Muscle layer of duodenum (tissue), 2 donors: ENCODE measurements at regions not wholly inside any gene's neighbourhood (a gene's known extent, or its start where the extent isn't known, plus 50 kb on each side); places are given as distances from the start of the nearest gene placed in this dataset.

ENCODE experiments used
- H3K27ac ChIP-seq: one replicate; pipeline ENCODE4 v1.7.0; 2013; ENCODE audit warnings: mild to moderate bottlenecking, low read length
- H3K27me3 ChIP-seq: one replicate; pipeline ENCODE4 v1.7.0; 2013; ENCODE audit warnings: low read depth, mild to moderate bottlenecking, control low read depth, low read length
- H3K36me3 ChIP-seq, 2 donors: one replicate each; pipeline ENCODE4 v1.7.0; 2013; ENCODE audit warnings: low read length in 2 of 2, control low read depth in 1 of 2, mild to moderate bottlenecking in 1 of 2; ENCODE audit not compliant: insufficient read depth in 2 of 2, control insufficient read depth in 1 of 2
- H3K4me1 ChIP-seq, 2 donors: one replicate each; pipeline ENCODE4 v1.7.0; 2013; ENCODE audit warnings: low read length in 2 of 2, mild to moderate bottlenecking in 2 of 2, control low read depth in 1 of 2, moderate library complexity in 1 of 2; ENCODE audit not compliant: insufficient read depth in 2 of 2, control insufficient read depth in 1 of 2
- H3K4me3 ChIP-seq, 2 donors: one replicate each; pipeline ENCODE4 v1.7.0; 2013; ENCODE audit warnings: low read length in 2 of 2, low read depth in 1 of 2, mild to moderate bottlenecking in 1 of 2
- H3K9me3 ChIP-seq, 2 donors: one replicate each; pipeline ENCODE4 v1.7.0; 2013; ENCODE audit warnings: low read length in 2 of 2, control low read depth in 1 of 2, mild to moderate bottlenecking in 1 of 2; ENCODE audit not compliant: control insufficient read depth in 1 of 2
- donor health status: healthy.

- H3K9me3 ChIP-seq: no peaks in the 10 kb centered on the region
- no peaks in the 10 kb centered on the region for H3K36me3 ChIP-seq
- H3K27me3 ChIP-seq: no peaks in the 10 kb centered on the region
- H3K27ac ChIP-seq: no peak overlapping the region
- H3K4me1 ChIP-seq: no peaks in the 10 kb centered on the region
- H3K4me3 ChIP-seq: no peak overlapping the region
These were observed 379.1 kb upstream of the CDH11 start for GRCh38 chr16:65500919-65501318.

DNA sequence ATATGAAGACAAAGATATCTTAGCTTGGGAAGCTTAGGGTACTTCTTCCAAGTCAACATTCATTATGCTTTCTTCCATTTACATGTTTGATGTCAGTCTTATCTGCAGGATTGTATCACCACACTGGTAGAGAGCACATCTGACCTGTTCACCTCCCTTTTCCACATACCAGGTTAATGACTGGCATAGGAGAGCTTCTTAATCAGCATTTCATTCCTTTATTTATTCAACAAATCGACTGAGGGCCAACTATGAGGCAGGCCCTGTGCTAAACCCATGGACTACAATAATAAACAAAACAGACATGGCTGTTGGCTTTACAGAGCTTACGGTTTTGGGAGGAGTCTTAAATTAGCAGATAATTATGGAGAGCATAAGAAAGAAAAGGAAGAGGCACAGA is 378.1 kb upstream of the CDH11 start:
- H3K27me3 ChIP-seq: no peaks in the 10 kb centered on the region
- H3K36me3 ChIP-seq: no peaks in the 10 kb centered on the region
- H3K4me1 ChIP-seq: no peaks in the 10 kb centered on the region
- no peaks in the 10 kb centered on the region for H3K9me3 ChIP-seq
- H3K27ac ChIP-seq: no peak overlapping the region
- no peak overlapping the region for H3K4me3 ChIP-seq

DNA sequence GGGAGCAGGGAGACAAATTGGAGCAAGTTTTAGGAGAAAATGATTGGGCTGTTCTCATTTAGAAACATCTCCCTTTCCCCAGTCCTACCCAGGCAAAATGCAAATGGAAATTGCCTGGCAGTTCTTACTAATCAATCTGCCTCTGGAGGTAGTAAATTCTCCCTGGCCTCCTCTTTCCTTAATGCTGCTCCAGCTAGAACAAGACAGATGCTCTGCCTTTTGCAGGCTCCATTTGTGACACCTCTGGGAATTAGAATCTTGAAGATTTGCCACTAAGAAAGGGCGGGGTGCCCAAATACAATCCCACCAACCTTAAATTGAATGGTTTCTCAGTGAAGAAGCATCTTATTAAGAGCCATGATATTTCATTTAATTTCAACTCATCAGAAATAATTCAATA is 377.7 kb upstream of the CDH11 start:
- H3K9me3 ChIP-seq: no peaks in the 10 kb centered on the region
- no peaks in the 10 kb centered on the region for H3K27me3 ChIP-seq
- no peaks in the 10 kb centered on the region for H3K36me3 ChIP-seq
- H3K4me1 ChIP-seq: no peaks in the 10 kb centered on the region
- no peak overlapping the region for H3K4me3 ChIP-seq
- no peak overlapping the region for H3K27ac ChIP-seq

DNA sequence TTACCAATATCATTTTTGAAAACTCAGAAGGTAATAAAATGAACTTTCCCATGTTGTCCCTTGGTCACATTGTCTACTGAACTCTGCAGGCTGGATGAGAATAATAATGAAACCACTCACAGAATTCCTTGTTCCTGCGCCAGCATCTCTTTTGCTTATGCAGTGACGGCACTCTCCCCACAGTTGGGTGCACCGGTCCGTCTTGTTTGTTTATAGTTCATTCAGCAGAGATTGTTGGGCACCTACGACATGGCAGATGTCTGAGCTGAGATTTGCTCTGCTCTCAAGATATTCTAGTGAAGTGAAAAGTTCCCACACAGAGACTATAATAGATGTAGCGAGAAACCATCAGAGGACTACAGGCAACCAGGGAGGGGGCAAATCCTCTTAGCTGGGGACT is 375.7 kb upstream of the CDH11 start:
- no peaks in the 10 kb centered on the region for H3K9me3 ChIP-seq
- H3K27ac ChIP-seq: no peak overlapping the region
- no peaks in the 10 kb centered on the region for H3K4me1 ChIP-seq
- H3K27me3 ChIP-seq: no peaks in the 10 kb centered on the region
- H3K36me3 ChIP-seq: no peaks in the 10 kb centered on the region
- H3K4me3 ChIP-seq: no peak overlapping the region

DNA sequence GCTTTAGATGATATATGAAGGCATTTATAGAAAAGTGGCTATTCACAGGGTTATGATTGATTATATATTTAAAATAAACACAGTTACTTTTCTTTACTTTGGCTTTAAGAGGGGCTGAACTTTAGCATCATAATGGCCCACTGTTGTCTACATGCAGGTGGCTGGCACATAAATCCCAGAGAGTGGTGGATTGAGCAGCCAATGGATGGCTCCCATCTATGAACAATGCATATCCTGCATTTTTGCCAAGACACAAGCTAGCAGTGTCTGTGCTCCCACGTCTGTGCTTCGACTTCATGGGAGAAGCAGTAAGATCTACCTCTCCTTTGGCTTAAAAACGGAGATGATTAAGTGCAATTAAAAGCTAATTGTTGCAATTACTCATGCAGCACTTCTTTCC is 373.2 kb upstream of the CDH11 start:
- Histone ChIP-seq H3K9me3 (no peaks in the 10 kb centered on the region), H3K4me1 (no peaks in the 10 kb centered on the region), H3K27ac (no peak overlapping the region), H3K4me3 (no peak overlapping the region), H3K36me3 (no peaks in the 10 kb centered on the region), H3K27me3 (no peaks in the 10 kb centered on the region)

GRCh38 chr16:65494609-65495008 is 372.7 kb upstream of the CDH11 start:
- H3K4me1 ChIP-seq: no peaks in the 10 kb centered on the region
- no peak overlapping the region for H3K4me3 ChIP-seq
- no peak overlapping the region for H3K27ac ChIP-seq
- H3K27me3 ChIP-seq: no peaks in the 10 kb centered on the region
- H3K9me3 ChIP-seq: no peaks in the 10 kb centered on the region
- no peaks in the 10 kb centered on the region for H3K36me3 ChIP-seq

DNA sequence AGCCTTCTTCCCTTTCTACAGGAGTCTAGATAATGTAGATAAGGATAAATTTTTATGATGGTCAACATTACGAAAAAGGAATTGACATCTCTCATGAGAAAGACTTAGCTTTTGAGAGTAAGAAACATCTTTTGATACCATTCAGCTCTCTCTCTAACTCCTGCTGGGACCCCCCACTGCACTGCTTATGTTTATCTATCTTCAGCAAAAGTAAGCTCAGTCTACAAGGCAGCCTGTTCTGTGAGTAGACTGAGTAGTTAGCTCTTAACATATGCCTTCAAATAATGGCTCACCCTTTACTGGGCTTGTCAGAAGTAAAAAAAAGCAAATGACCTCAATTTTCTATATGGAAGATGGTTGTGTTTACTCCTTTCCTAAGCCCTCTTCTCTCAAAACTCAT is 372.2 kb upstream of the CDH11 start:
- Histone ChIP-seq H3K4me3 (no peak overlapping the region), H3K9me3 (no peaks in the 10 kb centered on the region), H3K27me3 (no peaks in the 10 kb centered on the region), H3K27ac (no peak overlapping the region), H3K36me3 (no peaks in the 10 kb centered on the region), H3K4me1 (no peaks in the 10 kb centered on the region)

DNA sequence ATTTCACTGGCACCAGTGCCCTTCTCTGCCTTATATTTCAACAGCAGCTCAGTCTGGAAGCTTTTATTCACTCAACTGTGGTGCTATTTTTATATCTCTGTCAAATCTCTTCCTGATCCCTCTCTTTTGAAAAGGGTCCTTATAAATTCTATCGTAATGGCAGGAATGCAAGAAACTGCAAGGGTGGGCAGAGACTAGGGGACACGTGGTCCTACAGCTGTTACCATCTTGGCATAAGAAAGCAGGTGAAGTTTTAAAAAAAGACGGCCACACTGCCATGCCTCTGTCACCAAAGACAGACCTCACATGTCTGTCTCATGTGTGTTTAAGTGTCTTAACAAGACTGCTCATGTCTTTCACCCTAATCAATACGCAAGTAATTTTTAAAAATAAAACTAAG is 368.4 kb upstream of the CDH11 start:
- Histone ChIP-seq H3K27ac (no peak overlapping the region), H3K4me3 (no peak overlapping the region), H3K27me3 (no peaks in the 10 kb centered on the region), H3K36me3 (no peaks in the 10 kb centered on the region), H3K9me3 (no peaks in the 10 kb centered on the region), H3K4me1 (no peaks in the 10 kb centered on the region)

DNA sequence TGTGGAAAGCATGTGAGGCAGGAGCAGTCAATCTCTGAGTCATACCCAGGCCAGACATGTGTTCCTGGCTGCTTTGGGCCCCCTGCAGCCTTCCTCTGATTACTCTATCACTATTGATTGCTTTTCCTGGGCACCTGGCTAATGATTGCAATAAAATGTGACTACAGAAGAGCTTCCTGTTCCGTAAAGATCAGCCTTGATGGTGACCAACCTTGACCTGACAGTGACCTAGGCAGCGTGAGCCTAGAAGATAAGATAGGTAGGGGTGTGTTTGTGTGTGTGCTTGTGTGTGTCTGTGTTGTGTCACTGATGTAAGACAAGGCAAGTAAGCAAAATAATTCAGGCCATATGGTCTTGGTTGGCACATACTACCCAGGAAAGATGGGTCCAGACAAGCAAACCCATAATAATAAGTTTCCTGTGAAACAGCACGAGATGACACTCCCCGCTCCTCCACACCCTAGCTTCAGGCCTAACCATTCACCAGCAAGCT is 367.7 kb upstream of the CDH11 start:
- Histone ChIP-seq H3K36me3 (no peaks in the 10 kb centered on the region), H3K27me3 (no peaks in the 10 kb centered on the region), H3K9me3 (no peaks in the 10 kb centered on the region), H3K4me1 (no peaks in the 10 kb centered on the region), H3K4me3 (no peak overlapping the region), H3K27ac (no peak overlapping the region)

- H3K4me3 ChIP-seq: no peak overlapping the region
- no peaks in the 10 kb centered on the region for H3K27me3 ChIP-seq
- H3K27ac ChIP-seq: no peak overlapping the region
- no peaks in the 10 kb centered on the region for H3K9me3 ChIP-seq
- H3K36me3 ChIP-seq: no peaks in the 10 kb centered on the region
- H3K4me1 ChIP-seq: no peaks in the 10 kb centered on the region
These were observed 365.4 kb upstream of the CDH11 start for GRCh38 chr16:65487231-65487630.

- no peaks in the 10 kb centered on the region for H3K9me3 ChIP-seq
- H3K36me3 ChIP-seq: no peaks in the 10 kb centered on the region
- no peaks in the 10 kb centered on the region for H3K4me1 ChIP-seq
- H3K27me3 ChIP-seq: no peaks in the 10 kb centered on the region
- no peak overlapping the region for H3K4me3 ChIP-seq
- H3K27ac ChIP-seq: no peak overlapping the region
These were observed 360.1 kb upstream of the CDH11 start for GRCh38 chr16:65481956-65482355.

DNA sequence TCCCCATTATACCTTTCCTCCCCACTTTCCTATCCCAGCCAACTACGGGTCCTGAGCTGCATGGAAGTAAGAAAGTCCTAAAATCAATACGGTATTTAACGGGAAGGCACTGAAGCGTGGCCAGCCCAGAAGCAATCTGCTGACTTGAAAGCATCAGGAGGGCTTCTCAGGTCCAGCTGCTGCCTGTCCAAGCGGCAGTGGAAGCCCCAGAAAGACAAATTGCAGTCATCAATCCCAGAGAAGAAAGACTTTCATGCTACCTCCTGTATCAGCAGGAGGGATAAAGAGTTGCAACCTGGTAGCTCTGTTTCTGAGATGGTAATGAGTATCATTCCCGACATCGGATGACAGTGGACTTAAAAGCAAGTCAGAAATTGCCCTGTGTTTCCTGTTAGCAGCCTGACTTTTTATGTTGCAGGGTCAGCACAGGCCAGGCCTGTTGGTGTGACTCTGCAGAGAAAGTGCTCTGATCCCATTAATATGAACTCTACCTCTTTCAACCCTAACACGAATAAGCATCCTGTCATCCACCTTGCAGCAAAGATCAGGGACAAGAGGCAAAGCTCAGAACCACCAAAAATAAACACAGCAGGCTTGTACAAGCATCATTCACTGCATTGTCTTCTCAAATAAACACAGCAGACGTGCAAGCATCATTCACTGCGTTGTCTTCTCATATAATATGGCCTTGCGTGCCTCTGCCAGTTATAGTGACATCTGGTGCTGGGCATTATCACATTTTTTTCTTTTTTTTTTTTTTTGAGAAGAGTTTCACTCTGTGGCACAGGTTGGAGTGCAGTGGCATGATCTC is 358.6 kb upstream of the CDH11 start:
- no peaks in the 10 kb centered on the region for H3K27me3 ChIP-seq
- no peaks in the 10 kb centered on the region for H3K4me1 ChIP-seq
- H3K36me3 ChIP-seq: no peaks in the 10 kb centered on the region
- no peak overlapping the region for H3K27ac ChIP-seq
- no peaks in the 10 kb centered on the region for H3K9me3 ChIP-seq
- no peak overlapping the region for H3K4me3 ChIP-seq
